ENCODE measurements at regions not wholly inside any gene's neighbourhood (a gene's known extent, or its start where the extent isn't known, plus 50 kb on each side); places are given as distances from the start of the nearest gene placed in this dataset.
"Not testable (repeated sequence)": the region's sequence is repeated elsewhere in the genome, so short reads cannot be mapped to it uniquely, and the experiment has no call there.

- TF ChIP-seq CTCF, POLR2A, POLR2AphosphoS5 (IDR thresholded peaks at IDR 0.05): not testable (repeated sequence)
Observed at GRCh38 chr16:82275349-82275748, 105.3 kb upstream of the MPHOSPH6 start.

All from prostate gland (tissue), 2 donors.